Gastroesophageal sphincter (tissue), 4 donors: ENCODE measurements at regions not wholly inside any gene's neighbourhood (a gene's known extent, or its start where the extent isn't known, plus 50 kb on each side); places are given as distances from the start of the nearest gene placed in this dataset.

Source experiments
- ATAC-seq: fragments of 150-250 bp; one replicate; pipeline ENCODE4 v1.9.1; 2016; ENCODE audit warnings: mild to moderate bottlenecking, moderate library complexity
- H3K27ac ChIP-seq, 4 donors: fragments of 200-600 bp; sonication (generic) in 3 of 4; 1 replicate in 3 of 4; 2 replicates in 1 of 4; pipeline ENCODE4 v1.5.1; 2016 to 2019
- H3K27me3 ChIP-seq: fragments of 200-600 bp; sonication (generic); one replicate; pipeline ENCODE4 v1.5.1; 2019
- H3K36me3 ChIP-seq, 2 donors: fragments of 200-600 bp; sonication (generic); one replicate each; pipeline ENCODE4 v1.5.1; 2019; ENCODE audit warnings: control low read depth in 1 of 2
- H3K4me1 ChIP-seq, 3 donors: fragments of 200-600 bp; sonication (generic); 1 replicate in 2 of 3; 2 replicates in 1 of 3; pipeline ENCODE4 v1.5.1; 2016 to 2019; ENCODE audit warnings: control low read depth in 2 of 3
- H3K4me3 ChIP-seq, 2 donors: fragments of 200-600 bp; sonication (generic); one replicate each; pipeline ENCODE4 v1.5.1; 2019; ENCODE audit warnings: mild to moderate bottlenecking in 1 of 2, moderate library complexity in 1 of 2
- H3K9me3 ChIP-seq, 3 donors: fragments of 200-600 bp; sonication (generic); one replicate each; pipeline ENCODE4 v1.5.1; 2017 to 2019; ENCODE audit warnings: control low read depth in 2 of 3
- EP300 ChIP-seq: sonication (generic); formaldehyde crosslinking; IDR thresholded peaks from one replicate; pipeline ENCODE4 v1.6.1; 2017; ENCODE audit warnings: antibody characterized with exemption, mild to moderate bottlenecking
- POLR2A ChIP-seq, 2 donors: fragments of 450-650 bp; IDR thresholded peaks; one replicate each; pipeline ENCODE4 v1.6.1; 2017; ENCODE audit warnings: antibody characterized with exemption in 2 of 2, mild to moderate bottlenecking in 2 of 2, moderate library complexity in 1 of 2
- POLR2AphosphoS5 ChIP-seq: sonication (generic); formaldehyde crosslinking; IDR thresholded peaks from one replicate; pipeline ENCODE4 v1.6.1; 2017; ENCODE audit warnings: antibody characterized with exemption
- WGBS, 2 donors: methylation state at CpG; one replicate each; pipeline ENCODE4 v1.1.5; 2018; ENCODE audit warnings: low coverage in 1 of 2; 5-methylcytosine and 5-hydroxymethylcytosine counted together
- TF ChIP-seq, protein P1 (sequence below), 4 experiments: fragments of 200-600 bp in 2 of 4; fragments of 450-650 bp in 2 of 4; sonication (generic) in 1 of 4; IDR thresholded peaks; one replicate each; pipeline ENCODE4 v1.5.1; 2017 to 2019; ENCODE audit warnings: antibody characterized with exemption in 4 of 4, mild to moderate bottlenecking in 2 of 4, moderate library complexity in 2 of 4

DNA sequence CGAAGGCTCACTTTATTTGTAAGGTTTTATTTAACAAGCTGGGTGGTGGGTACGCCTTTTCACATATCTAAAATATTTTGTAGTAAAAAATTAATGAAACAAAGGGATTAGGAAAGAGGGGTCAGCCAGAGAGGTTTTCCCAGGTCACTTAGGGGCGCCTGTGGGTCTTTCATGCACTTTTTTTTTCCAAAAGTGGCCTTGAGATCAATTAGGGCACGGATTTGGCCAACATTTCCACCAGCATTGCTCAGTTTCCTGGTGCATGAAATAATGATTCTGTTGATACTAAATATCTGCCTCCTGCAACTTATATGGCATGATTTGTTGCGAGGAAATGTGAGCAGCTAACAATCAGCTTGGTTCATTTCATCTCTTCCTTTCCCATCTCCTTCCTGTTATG, 67.6 kb upstream of the ZCCHC2 start:
- TF ChIP-seq EP300 (no peak), POLR2AphosphoS5 (no peak), POLR2A (IDR thresholded peaks at IDR 0.05) (no peak)
- Histone ChIP-seq H3K4me1 (no peaks in the 10 kb centered on the region), H3K4me3 (no peak overlapping the region), H3K27ac (no peak overlapping the region), H3K27me3 (no peaks in the 10 kb centered on the region), H3K36me3 (no peaks in the 10 kb centered on the region), H3K9me3 (no peaks in the 10 kb centered on the region)
- ATAC-seq, result no peak
- 60 to 67% methylated on average over 5 of the region's 5 CpGs for WGBS, 2 donors

DNA sequence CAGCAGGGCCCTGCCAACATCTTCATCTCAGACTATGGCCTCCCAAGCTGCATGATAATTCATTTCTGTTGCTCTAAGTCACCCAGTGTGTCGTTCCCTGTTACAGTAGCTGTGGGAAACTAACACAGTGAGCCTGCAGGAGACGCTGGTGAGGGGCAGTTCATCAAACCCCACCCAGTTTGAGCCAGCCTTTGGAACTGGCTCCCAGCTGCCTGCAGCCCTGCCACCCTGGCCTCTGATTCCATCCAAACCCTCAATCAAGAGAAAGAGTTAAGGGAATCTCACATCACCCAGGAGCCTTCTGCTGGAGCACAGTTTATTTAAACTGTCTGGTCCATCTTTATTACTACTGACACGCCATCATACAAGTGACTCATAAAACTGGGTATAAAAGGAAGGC, 64.9 kb upstream of the ZCCHC2 start:
- no peaks in the 10 kb centered on the region for H3K9me3 ChIP-seq
- no peaks in the 10 kb centered on the region for H3K36me3 ChIP-seq
- no peaks in the 10 kb centered on the region for H3K27me3 ChIP-seq
- no peaks in the 10 kb centered on the region for H3K4me1 ChIP-seq
- no peak overlapping the region for H3K27ac ChIP-seq
- 35% methylated on average over 3 of the region's 3 CpGs; no CpG with 5 or more reads in 1 of the 2 donors for WGBS, 2 donors
- no peak for ATAC-seq
- TF ChIP-seq POLR2A (IDR thresholded peaks at IDR 0.05) (no peak), EP300 (no peak), POLR2AphosphoS5 (no peak)
- TF ChIP-seq, protein P1, sequence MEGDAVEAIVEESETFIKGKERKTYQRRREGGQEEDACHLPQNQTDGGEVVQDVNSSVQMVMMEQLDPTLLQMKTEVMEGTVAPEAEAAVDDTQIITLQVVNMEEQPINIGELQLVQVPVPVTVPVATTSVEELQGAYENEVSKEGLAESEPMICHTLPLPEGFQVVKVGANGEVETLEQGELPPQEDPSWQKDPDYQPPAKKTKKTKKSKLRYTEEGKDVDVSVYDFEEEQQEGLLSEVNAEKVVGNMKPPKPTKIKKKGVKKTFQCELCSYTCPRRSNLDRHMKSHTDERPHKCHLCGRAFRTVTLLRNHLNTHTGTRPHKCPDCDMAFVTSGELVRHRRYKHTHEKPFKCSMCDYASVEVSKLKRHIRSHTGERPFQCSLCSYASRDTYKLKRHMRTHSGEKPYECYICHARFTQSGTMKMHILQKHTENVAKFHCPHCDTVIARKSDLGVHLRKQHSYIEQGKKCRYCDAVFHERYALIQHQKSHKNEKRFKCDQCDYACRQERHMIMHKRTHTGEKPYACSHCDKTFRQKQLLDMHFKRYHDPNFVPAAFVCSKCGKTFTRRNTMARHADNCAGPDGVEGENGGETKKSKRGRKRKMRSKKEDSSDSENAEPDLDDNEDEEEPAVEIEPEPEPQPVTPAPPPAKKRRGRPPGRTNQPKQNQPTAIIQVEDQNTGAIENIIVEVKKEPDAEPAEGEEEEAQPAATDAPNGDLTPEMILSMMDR (IDR thresholded peaks at IDR 0.05), result no peak
- no peak overlapping the region for H3K4me3 ChIP-seq

DNA sequence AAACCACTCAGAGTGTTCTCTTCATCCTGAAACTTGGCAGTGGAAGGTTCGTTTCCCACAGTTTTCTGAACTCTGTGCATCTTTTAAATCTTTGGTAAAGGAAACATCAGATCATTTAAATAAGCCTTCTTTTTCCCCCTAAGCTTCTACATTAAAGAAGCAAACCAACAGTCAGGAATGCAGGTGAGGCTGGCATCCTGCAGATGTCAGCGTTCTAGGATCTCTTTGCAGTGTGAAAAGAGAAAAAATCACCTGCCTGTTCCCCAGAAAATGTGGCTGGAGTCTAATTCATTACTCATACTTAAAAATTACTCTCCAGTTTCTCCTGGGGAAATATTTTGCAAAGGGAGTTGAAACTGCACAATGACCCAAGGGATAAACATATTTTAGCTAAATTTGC, 64.5 kb upstream of the ZCCHC2 start:
- ATAC-seq, result no peak
- TF ChIP-seq POLR2AphosphoS5 (no peak), EP300 (no peak), POLR2A (IDR thresholded peaks at IDR 0.05) (no peak)
- TF ChIP-seq, protein P1 (IDR thresholded peaks at IDR 0.05), result no peak

DNA sequence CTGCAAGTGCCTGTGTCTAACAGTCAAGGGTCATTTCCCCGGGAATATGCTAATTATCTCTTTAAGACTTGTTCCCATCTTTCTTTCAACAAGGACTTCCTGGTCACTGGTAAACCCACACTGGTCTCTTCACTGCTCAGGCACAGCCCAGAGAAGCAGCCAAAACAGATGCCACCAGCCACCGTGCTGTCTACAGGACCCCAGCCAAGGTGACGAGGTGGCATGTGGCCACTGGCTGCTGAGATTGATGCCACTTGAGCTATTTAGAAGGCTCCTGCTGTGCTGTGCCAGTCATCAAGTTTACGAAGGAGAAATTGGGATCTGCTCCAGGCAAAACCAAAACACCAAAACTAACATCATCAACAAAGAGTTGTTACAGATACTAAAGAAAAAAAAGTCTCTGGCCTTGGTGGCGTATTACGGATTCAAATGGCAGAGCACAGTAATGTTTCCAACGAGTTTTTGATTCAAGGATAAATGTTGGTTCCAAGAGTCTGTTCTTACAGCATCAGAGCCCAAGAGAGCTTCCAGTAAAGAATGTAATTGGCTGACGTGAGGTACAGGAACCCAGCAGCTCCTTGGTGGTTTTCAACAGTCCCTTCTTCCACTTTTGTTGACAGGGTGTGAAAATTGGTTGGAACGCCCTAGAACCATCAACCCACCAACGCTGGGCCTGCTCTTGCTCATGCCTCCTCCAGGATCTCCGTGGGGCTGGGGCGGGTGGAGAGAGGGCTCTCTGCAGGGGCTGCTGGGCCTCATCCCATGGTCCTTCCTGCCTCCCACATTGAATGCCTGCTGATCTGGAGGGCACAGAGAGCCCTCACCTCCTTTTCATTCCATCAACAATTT, 63.7 kb upstream of the ZCCHC2 start:
- Histone ChIP-seq H3K4me3 (no peak overlapping the region), H3K36me3 (no peaks in the 10 kb centered on the region), H3K9me3 (peaks cover 0 to 1% (median 0%) of the 10 kb centered on the region in 3 donors), H3K27ac (no peak overlapping the region), H3K27me3 (no peaks in the 10 kb centered on the region), H3K4me1 (no peaks in the 10 kb centered on the region)
- no peak for ATAC-seq
- 77 to 88% methylated on average over 8 to 10 of the region's 12 CpGs for WGBS, 2 donors
- no peak for TF ChIP-seq POLR2A (IDR thresholded peaks at IDR 0.05)
- TF ChIP-seq, protein P1 (IDR thresholded peaks at IDR 0.05), result no peak
- no peak for TF ChIP-seq POLR2AphosphoS5
- TF ChIP-seq EP300, result no peak

More for the DNA sequence above, 64.5 kb upstream of the ZCCHC2 start:
- no peak overlapping the region for H3K27ac ChIP-seq
- no peaks in the 10 kb centered on the region for H3K36me3 ChIP-seq
- H3K9me3 ChIP-seq, result no peaks in the 10 kb centered on the region
- H3K4me3 ChIP-seq, result no peak overlapping the region
- WGBS, 2 donors, result 44 to 60% methylated on average over 1 to 2 of the region's 2 CpGs
- H3K4me1 ChIP-seq, result no peaks in the 10 kb centered on the region
- H3K27me3 ChIP-seq, result no peaks in the 10 kb centered on the region

DNA sequence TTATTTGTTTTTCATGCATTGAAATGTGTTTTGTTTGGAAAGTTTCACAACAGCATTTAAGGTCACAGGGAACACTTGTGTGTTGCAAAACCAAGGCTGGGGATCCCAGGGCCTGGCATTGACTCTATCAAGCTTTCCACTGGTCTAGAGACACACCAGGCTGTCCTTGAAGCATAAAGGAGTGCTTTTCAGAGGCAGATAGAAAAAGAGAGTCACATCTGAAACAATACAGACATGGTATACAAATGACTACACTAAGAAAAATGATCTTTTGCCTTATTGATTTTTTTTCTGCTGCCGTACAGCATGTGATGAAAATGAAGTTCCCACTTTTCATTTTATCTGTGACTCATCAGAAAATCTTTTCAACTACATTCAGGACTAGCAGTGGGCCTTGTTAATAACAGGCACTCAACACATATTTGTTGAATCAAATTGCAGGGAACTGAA, 61.9 kb upstream of the ZCCHC2 start:
- no peaks in the 10 kb centered on the region for H3K4me1 ChIP-seq
- ATAC-seq, result peak; percentile 62
- no peak overlapping the region for H3K27ac ChIP-seq
- no peaks in the 10 kb centered on the region for H3K27me3 ChIP-seq
- H3K36me3 ChIP-seq, result no peaks in the 10 kb centered on the region
- H3K4me3 ChIP-seq, result no peak overlapping the region
- TF ChIP-seq POLR2AphosphoS5 (no peak), EP300 (no peak), POLR2A (IDR thresholded peaks at IDR 0.05) (no peak)
- TF ChIP-seq, protein P1 (IDR thresholded peaks at IDR 0.05), result no peak
- H3K9me3 ChIP-seq, result peaks cover 0 to 12% (median 0%) of the 10 kb centered on the region in 3 donors
- WGBS, 2 donors, result 62% methylated on average over 1 of the region's 1 CpG
